ENCODE measurements at regions not wholly inside any gene's neighbourhood (a gene's known extent, or its start where the extent isn't known, plus 50 kb on each side); places are given as distances from the start of the nearest gene placed in this dataset.

DNA sequence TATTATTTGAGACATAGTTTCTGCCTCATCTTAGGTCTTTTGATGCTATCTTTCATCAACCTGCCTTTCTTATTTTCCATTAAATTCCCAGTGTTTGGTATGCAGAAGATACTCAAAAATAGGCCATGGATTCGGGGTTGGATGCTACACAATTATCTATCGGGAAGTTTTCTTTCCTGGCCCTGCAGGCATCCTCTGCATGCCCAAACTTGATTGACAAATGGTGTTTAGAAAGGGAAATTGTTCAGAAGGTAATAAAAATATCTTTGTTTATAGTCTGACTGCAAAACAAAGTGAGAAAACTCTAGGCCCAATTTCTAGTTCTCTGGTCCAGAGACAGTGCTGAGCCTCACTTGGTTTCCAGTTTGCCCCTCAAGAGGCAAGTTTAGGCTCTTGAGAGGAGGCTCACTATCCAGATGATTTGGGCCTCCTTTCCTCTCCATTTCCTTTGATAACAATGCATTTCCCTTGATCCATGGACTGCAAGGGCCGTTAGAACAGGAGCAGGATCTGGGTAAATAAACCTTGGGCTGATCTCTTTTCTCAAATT, 157.1 kb upstream of the DPH6 start:
- CTCF ChIA-PET = no interaction called here
- H3K36me3 ChIP-seq (ENCODE audit: control insufficient read depth, insufficient read depth, low read length) = no peaks in the 10 kb centered on the region
- no peak for ATAC-seq
- TF ChIP-seq TCF7L2 (IDR thresholded peaks at IDR 0.05; ENCODE audit: low read depth, low read length) (no peak), POLR2AphosphoS5 (IDR thresholded peaks at IDR 0.05; ENCODE audit: low read depth, low read length) (no peak), SIN3A (IDR thresholded peaks at IDR 0.05; ENCODE audit: borderline replicate concordance, insufficient read depth, low read depth, low read length) (no peak), CTCF (IDR thresholded peaks at IDR 0.05) (no peak)
- TF ChIP-seq, protein P1, sequence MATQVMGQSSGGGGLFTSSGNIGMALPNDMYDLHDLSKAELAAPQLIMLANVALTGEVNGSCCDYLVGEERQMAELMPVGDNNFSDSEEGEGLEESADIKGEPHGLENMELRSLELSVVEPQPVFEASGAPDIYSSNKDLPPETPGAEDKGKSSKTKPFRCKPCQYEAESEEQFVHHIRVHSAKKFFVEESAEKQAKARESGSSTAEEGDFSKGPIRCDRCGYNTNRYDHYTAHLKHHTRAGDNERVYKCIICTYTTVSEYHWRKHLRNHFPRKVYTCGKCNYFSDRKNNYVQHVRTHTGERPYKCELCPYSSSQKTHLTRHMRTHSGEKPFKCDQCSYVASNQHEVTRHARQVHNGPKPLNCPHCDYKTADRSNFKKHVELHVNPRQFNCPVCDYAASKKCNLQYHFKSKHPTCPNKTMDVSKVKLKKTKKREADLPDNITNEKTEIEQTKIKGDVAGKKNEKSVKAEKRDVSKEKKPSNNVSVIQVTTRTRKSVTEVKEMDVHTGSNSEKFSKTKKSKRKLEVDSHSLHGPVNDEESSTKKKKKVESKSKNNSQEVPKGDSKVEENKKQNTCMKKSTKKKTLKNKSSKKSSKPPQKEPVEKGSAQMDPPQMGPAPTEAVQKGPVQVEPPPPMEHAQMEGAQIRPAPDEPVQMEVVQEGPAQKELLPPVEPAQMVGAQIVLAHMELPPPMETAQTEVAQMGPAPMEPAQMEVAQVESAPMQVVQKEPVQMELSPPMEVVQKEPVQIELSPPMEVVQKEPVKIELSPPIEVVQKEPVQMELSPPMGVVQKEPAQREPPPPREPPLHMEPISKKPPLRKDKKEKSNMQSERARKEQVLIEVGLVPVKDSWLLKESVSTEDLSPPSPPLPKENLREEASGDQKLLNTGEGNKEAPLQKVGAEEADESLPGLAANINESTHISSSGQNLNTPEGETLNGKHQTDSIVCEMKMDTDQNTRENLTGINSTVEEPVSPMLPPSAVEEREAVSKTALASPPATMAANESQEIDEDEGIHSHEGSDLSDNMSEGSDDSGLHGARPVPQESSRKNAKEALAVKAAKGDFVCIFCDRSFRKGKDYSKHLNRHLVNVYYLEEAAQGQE (IDR thresholded peaks at IDR 0.05; ENCODE audit: insufficient read depth in 1 of 2, low read depth in 2 of 2, low read length in 1 of 2) = no peak
- H3K4me1 ChIP-seq (ENCODE audit: control insufficient read depth, insufficient read depth, low read length) = no peaks in the 10 kb centered on the region
- POLR2A ChIA-PET = no interaction called here
- no peak overlapping the region for H3K4me3 ChIP-seq (ENCODE audit: low read depth in 2 of 2, low read length in 2 of 2)
- no peaks in the 10 kb centered on the region for H3K27me3 ChIP-seq (ENCODE audit: control insufficient read depth, insufficient read depth, low read length)
- DNase-seq (ENCODE audit: low read depth, low spot score) = no peak
- no TSS peak for BruUV-seq (replicated peaks)
- intact Hi-C loops (cut with micrococcal nuclease; ENCODE audit: unreplicated experiment) (no loop called here), in situ Hi-C loops (cut with HindIII; ENCODE audit: low pct_unique_long_range_greater_than_20kb, low sequenced_read_pairs) (no loop called here)
- H3K27ac ChIP-seq (ENCODE audit: low read length) = no peak overlapping the region
- no peaks in the 10 kb centered on the region for H3K9me3 ChIP-seq (ENCODE audit: control insufficient read depth, insufficient read depth, low read depth, low read length)

- intact Hi-C loops (cut with micrococcal nuclease; ENCODE audit: unreplicated experiment) = no loop called here
- ATAC-seq (no peak), DNase-seq (ENCODE audit: low read depth, low spot score) (no peak)
- in situ Hi-C loops (cut with HindIII; ENCODE audit: low pct_unique_long_range_greater_than_20kb, low sequenced_read_pairs) = no loop called here
- ChIA-PET POLR2A (no interaction called here), CTCF (no interaction called here)
- Histone ChIP-seq H3K27ac (ENCODE audit: low read length) (no peak overlapping the region), H3K4me3 (ENCODE audit: low read depth in 2 of 2, low read length in 2 of 2) (no peak overlapping the region), H3K4me1 (ENCODE audit: control insufficient read depth, insufficient read depth, low read length) (no peaks in the 10 kb centered on the region), H3K27me3 (ENCODE audit: control insufficient read depth, insufficient read depth, low read length) (no peaks in the 10 kb centered on the region), H3K9me3 (ENCODE audit: control insufficient read depth, insufficient read depth, low read depth, low read length) (no peaks in the 10 kb centered on the region), H3K36me3 (ENCODE audit: control insufficient read depth, insufficient read depth, low read length) (no peaks in the 10 kb centered on the region)
- no TSS peak for BruUV-seq (replicated peaks)
- TF ChIP-seq TCF7L2 (IDR thresholded peaks at IDR 0.05; ENCODE audit: low read depth, low read length) (no peak), CTCF (IDR thresholded peaks at IDR 0.05) (no peak), SIN3A (IDR thresholded peaks at IDR 0.05; ENCODE audit: borderline replicate concordance, insufficient read depth, low read depth, low read length) (no peak), POLR2AphosphoS5 (IDR thresholded peaks at IDR 0.05; ENCODE audit: low read depth, low read length) (no peak)
- TF ChIP-seq, protein P1 (IDR thresholded peaks at IDR 0.05; ENCODE audit: insufficient read depth in 1 of 2, low read depth in 2 of 2, low read length in 1 of 2) = no peak
Observed at GRCh38 chr15:35705030-35705883, 159.3 kb upstream of the DPH6 start.

All from Panc1 (cell line).